Mesodermal cell (in vitro differentiated cells): ENCODE measurements at regions not wholly inside any gene's neighbourhood (a gene's known extent, or its start where the extent isn't known, plus 50 kb on each side); places are given as distances from the start of the nearest gene placed in this dataset.

Experiments used
- H3K27ac ChIP-seq: 2 replicates; pipeline ENCODE4 v1.7.0; 2013; ENCODE audit warnings: mild to moderate bottlenecking, low read depth, low read length, moderate library complexity; ENCODE audit not compliant: severe bottlenecking
- H3K36me3 ChIP-seq: 2 replicates; pipeline ENCODE4 v1.7.1; 2013; ENCODE audit warnings: mild to moderate bottlenecking, low read length, moderate library complexity; ENCODE audit not compliant: control insufficient read depth, insufficient read depth
- H3K4me1 ChIP-seq: one replicate; pipeline ENCODE4 v1.7.1; 2013; ENCODE audit warnings: mild to moderate bottlenecking, low read length; ENCODE audit not compliant: insufficient read depth, control insufficient read depth, poor library complexity, severe bottlenecking
- H3K4me3 ChIP-seq: 2 replicates; pipeline ENCODE4 v1.7.0; 2013; ENCODE audit warnings: low read length, control low read depth, mild to moderate bottlenecking; ENCODE audit not compliant: insufficient read depth, poor library complexity, severe bottlenecking; ENCODE audit errors: extremely low read depth
- H3K9me3 ChIP-seq: 2 replicates; pipeline ENCODE4 v1.7.1; 2013; ENCODE audit warnings: mild to moderate bottlenecking, low read length, moderate library complexity; ENCODE audit not compliant: control insufficient read depth
- WGBS, 2 experiments: methylation state at CpG; one replicate each; pipeline ENCODE4 v1.1.5; 2013; ENCODE audit warnings: missing lambda C conversion rate in 2 of 2; ENCODE audit not compliant: insufficient coverage in 2 of 2; 5-methylcytosine and 5-hydroxymethylcytosine counted together

GRCh38 chr5:4083591-4084337 lies 488.1 kb downstream of the IRX1 start:
- Histone ChIP-seq H3K4me3 (no peak overlapping the region), H3K4me1 (no peaks in the 10 kb centered on the region), H3K36me3 (no peaks in the 10 kb centered on the region), H3K27ac (no peak overlapping the region), H3K9me3 (no peaks in the 10 kb centered on the region)
- WGBS, 2 experiments, result 90 to 93% methylated on average over 9 to 13 of the region's 13 CpGs

- no peak overlapping the region for H3K4me3 ChIP-seq
- no peaks in the 10 kb centered on the region for H3K36me3 ChIP-seq
- no peak overlapping the region for H3K27ac ChIP-seq
- no peaks in the 10 kb centered on the region for H3K4me1 ChIP-seq
- H3K9me3 ChIP-seq, result no peaks in the 10 kb centered on the region
- 85 to 89% methylated on average over 4 of the region's 4 CpGs for WGBS, 2 experiments
Measured at GRCh38 chr5:4086081-4086480, 490.4 kb downstream of the IRX1 start.

- no peak overlapping the region for H3K4me3 ChIP-seq
- no peaks in the 10 kb centered on the region for H3K36me3 ChIP-seq
- H3K4me1 ChIP-seq, result no peaks in the 10 kb centered on the region
- WGBS, 2 experiments, result 71% methylated on average over 7 of the region's 8 CpGs; no CpG with 5 or more reads in 1 of the 2 experiments
- no peaks in the 10 kb centered on the region for H3K9me3 ChIP-seq
- no peak overlapping the region for H3K27ac ChIP-seq
Measured at GRCh38 chr5:4087110-4087509, 491.5 kb downstream of the IRX1 start.

DNA sequence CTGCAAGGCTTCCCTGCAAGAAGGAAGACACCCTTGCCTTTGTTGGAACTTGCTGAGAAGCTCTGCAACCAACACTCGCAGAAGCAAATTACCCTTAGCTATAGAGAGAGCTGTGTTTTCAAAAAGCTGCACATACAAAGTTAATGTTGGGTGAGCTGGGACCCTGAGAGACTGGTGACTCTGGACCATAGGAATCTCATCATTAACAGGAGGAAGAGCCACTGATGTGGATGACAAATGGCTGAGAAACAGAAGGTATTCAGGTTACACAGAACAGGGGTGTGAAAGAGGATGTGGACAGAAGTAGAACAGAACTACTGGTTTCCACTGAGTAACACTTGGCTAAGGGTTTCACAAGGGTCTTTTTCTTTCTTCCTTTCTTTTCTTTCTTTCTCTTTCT lies 493.5 kb downstream of the IRX1 start:
- H3K4me3 ChIP-seq, result no peak overlapping the region
- WGBS, 2 experiments, result 80 to 100% methylated on average over 1 of the region's 1 CpG

GRCh38 chr5:4093236-4093635 lies 497.6 kb downstream of the IRX1 start:
- Histone ChIP-seq H3K36me3 (no peaks in the 10 kb centered on the region), H3K27ac (no peak overlapping the region), H3K4me3 (no peak overlapping the region), H3K4me1 (no peaks in the 10 kb centered on the region), H3K9me3 (no peaks in the 10 kb centered on the region)
- 87 to 94% methylated on average over 15 of the region's 15 CpGs for WGBS, 2 experiments

More for the DNA sequence above, 493.5 kb downstream of the IRX1 start:
- Histone ChIP-seq H3K27ac (no peak overlapping the region), H3K4me1 (no peaks in the 10 kb centered on the region), H3K9me3 (no peaks in the 10 kb centered on the region), H3K36me3 (no peaks in the 10 kb centered on the region)

GRCh38 chr5:4093970-4094369 lies 498.3 kb downstream of the IRX1 start:
- Histone ChIP-seq H3K4me3 (no peak overlapping the region), H3K27ac (no peak overlapping the region), H3K9me3 (no peaks in the 10 kb centered on the region), H3K36me3 (no peaks in the 10 kb centered on the region), H3K4me1 (no peaks in the 10 kb centered on the region)
- WGBS, 2 experiments, result 92 to 100% methylated on average over 2 to 4 of the region's 4 CpGs

DNA sequence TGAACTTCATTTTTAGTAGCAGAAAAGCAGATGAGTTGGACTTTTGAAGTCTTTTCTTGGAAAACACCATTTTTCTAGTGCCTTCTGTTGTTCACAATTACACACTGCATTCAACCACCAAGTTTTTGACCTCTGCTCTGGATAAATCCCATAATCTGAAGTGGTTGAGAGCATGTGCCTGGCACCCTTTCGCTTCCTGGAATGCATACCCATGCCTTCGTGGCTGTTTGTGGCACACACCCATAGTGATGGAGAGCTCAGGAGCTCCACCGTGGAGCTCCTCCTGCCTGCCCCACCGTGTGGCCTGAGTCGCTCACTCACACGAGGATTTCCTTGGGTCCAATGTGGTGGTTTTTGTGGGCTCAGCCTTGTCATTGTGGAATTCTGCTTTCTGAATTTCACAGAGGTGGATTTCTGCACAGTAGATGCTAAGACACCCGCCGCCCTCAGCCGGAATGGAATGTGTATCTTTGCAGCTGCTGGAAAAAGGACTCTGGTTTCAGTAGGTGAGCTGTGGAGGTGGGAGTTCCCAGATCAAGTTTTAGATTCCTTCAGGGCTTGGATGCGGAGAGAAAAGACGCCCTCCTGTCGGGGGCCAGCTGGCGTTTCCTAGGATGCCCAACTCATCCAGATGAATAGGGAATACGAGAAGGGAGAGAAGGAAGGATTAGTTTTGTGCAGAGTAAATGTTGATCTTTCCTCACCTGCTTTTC lies 500.4 kb downstream of the IRX1 start:
- no peaks in the 10 kb centered on the region for H3K36me3 ChIP-seq
- WGBS, 2 experiments, result 86 to 88% methylated on average over 5 to 7 of the region's 14 CpGs
- H3K9me3 ChIP-seq, result no peaks in the 10 kb centered on the region
- no peak overlapping the region for H3K27ac ChIP-seq
- peaks cover 3% of the 10 kb centered on the region for H3K4me1 ChIP-seq
- H3K4me3 ChIP-seq, result no peak overlapping the region

- Histone ChIP-seq H3K4me1 (peaks cover 3% of the 10 kb centered on the region), H3K36me3 (no peaks in the 10 kb centered on the region), H3K4me3 (no peak overlapping the region), H3K27ac (no peak overlapping the region), H3K9me3 (no peaks in the 10 kb centered on the region)
- WGBS, 2 experiments, result 85 to 89% methylated on average over 3 to 4 of the region's 6 CpGs
Measured at GRCh38 chr5:4097199-4097598, 501.6 kb downstream of the IRX1 start.

DNA sequence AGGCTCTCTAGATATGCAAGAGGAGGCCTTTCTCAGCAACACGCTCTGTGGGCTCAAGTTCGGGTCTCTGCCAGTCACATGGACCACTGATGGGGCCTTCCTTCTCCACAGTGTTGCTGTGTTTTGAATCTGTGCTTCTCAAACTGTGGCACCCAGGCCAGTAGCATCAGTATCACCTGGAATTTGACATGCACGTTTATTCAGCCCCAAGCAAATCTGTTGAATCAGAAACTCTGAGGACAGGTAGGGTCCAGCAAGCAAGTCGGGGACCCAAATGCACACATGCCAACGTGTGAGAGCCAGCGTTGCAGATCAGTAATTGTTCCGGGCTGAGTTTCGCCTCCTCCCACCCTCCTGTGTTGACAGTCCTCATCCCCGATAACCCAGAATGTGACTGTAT lies 502.6 kb downstream of the IRX1 start:
- Histone ChIP-seq H3K27ac (no peak overlapping the region), H3K9me3 (no peaks in the 10 kb centered on the region), H3K4me3 (no peak overlapping the region), H3K4me1 (peaks cover 3% of the 10 kb centered on the region), H3K36me3 (no peaks in the 10 kb centered on the region)
- 88 to 93% methylated on average over 4 to 8 of the region's 9 CpGs for WGBS, 2 experiments

- H3K27ac ChIP-seq, result no peak overlapping the region
- WGBS, 2 experiments, result 90 to 100% methylated on average over 3 to 4 of the region's 7 CpGs
- peaks cover 3% of the 10 kb centered on the region for H3K4me1 ChIP-seq
- H3K36me3 ChIP-seq, result no peaks in the 10 kb centered on the region
- no peaks in the 10 kb centered on the region for H3K9me3 ChIP-seq
- no peak overlapping the region for H3K4me3 ChIP-seq
Measured at GRCh38 chr5:4099386-4099785, 503.8 kb downstream of the IRX1 start.

GRCh38 chr5:4100739-4101138 lies 505.1 kb downstream of the IRX1 start:
- Histone ChIP-seq H3K9me3 (no peaks in the 10 kb centered on the region), H3K27ac (no peak overlapping the region), H3K4me3 (no peak overlapping the region), H3K36me3 (no peaks in the 10 kb centered on the region), H3K4me1 (peaks cover 3% of the 10 kb centered on the region)
- 82% methylated on average over 11 to 12 of the region's 14 CpGs for WGBS, 2 experiments
